Gastrocnemius medialis (tissue), 4 donors: ENCODE measurements at regions not wholly inside any gene's neighbourhood (a gene's known extent, or its start where the extent isn't known, plus 50 kb on each side); places are given as distances from the start of the nearest gene placed in this dataset.
A peak's percentile ranks its signal among the peaks of the same experiment; 100 is the strongest.
"Not testable (repeated sequence)": the region's sequence is repeated elsewhere in the genome, so short reads cannot be mapped to it uniquely, and the experiment has no call there.

ENCODE experiments used
- ATAC-seq, 2 donors: fragments of 150-250 bp; one replicate each; pipeline ENCODE4 v1.9.1; 2016
- DNase-seq, 2 donors: peaks; one replicate each; pipeline ENCODE4 v3.0.0-alpha.2; 2019
- H3K27ac ChIP-seq, 4 donors: fragments of 200-600 bp; sonication (generic); 1 replicate in 1 of 4; 2 replicates in 3 of 4; pipeline ENCODE4 v1.5.1; 2016 to 2018; ENCODE audit warnings: mild to moderate bottlenecking in 2 of 4, moderate library complexity in 1 of 4
- H3K27me3 ChIP-seq, 3 donors: fragments of 200-600 bp; sonication (generic) in 2 of 3; 1 replicate in 1 of 3; 2 replicates in 2 of 3; pipeline versions ENCODE4 v1.5.1 to v1.6.0; 2016 to 2019; ENCODE audit warnings: mild to moderate bottlenecking in 1 of 3, moderate library complexity in 1 of 3
- H3K36me3 ChIP-seq, 2 donors: fragments of 200-600 bp; sonication (generic) in 1 of 2; one replicate each; pipeline ENCODE4 v1.5.1; 2017 to 2018
- H3K4me1 ChIP-seq, 2 donors: fragments of 200-600 bp; sonication (generic) in 1 of 2; one replicate each; pipeline ENCODE4 v1.5.1; 2016 to 2017; ENCODE audit warnings: mild to moderate bottlenecking in 2 of 2
- H3K4me3 ChIP-seq, 4 donors: fragments of 200-600 bp; sonication (generic) in 3 of 4; 1 replicate in 1 of 4; 2 replicates in 3 of 4; pipeline ENCODE4 v1.5.1; 2016 to 2019; ENCODE audit warnings: mild to moderate bottlenecking in 2 of 4
- H3K9me3 ChIP-seq, 3 donors: fragments of 200-600 bp; sonication (generic) in 2 of 3; 1 replicate in 1 of 3; 2 replicates in 2 of 3; pipeline ENCODE4 v1.5.1; 2016 to 2019
- POLR2A ChIP-seq, 2 donors: fragments of 450-650 bp; IDR thresholded peaks; one replicate each; pipeline ENCODE4 v1.6.1; 2017; ENCODE audit warnings: antibody characterized with exemption in 2 of 2, mild to moderate bottlenecking in 2 of 2, moderate library complexity in 2 of 2
- in situ Hi-C, 4 donors: fragments of 200-750 bp; cut with MboI; loops; one replicate each; pipeline versions ENCODE4 v1.15.0 to v1.8.0; 2017; ENCODE audit warnings: low sequenced_read_pairs in 4 of 4
- intact Hi-C: fragments of 100-400 bp; cut with DNase I; formaldehyde crosslinking; loops from one replicate; pipeline ENCODE4 v1.15.1; 2023; ENCODE audit warnings: low total_unique reads
- TF ChIP-seq, protein P1 (sequence below), 5 experiments: fragments of 450-650 bp in 3 of 5; fragments of 200-600 bp in 2 of 5; sonication (generic) in 2 of 5; IDR thresholded peaks in 4 of 5; conservative IDR thresholded peaks in 1 of 5; 1 replicate in 4 of 5; 2 replicates in 1 of 5; pipeline ENCODE4 v1.5.1; 2016 to 2019; ENCODE audit warnings: antibody characterized with exemption in 5 of 5, mild to moderate bottlenecking in 3 of 5, moderate library complexity in 3 of 5

DNA sequence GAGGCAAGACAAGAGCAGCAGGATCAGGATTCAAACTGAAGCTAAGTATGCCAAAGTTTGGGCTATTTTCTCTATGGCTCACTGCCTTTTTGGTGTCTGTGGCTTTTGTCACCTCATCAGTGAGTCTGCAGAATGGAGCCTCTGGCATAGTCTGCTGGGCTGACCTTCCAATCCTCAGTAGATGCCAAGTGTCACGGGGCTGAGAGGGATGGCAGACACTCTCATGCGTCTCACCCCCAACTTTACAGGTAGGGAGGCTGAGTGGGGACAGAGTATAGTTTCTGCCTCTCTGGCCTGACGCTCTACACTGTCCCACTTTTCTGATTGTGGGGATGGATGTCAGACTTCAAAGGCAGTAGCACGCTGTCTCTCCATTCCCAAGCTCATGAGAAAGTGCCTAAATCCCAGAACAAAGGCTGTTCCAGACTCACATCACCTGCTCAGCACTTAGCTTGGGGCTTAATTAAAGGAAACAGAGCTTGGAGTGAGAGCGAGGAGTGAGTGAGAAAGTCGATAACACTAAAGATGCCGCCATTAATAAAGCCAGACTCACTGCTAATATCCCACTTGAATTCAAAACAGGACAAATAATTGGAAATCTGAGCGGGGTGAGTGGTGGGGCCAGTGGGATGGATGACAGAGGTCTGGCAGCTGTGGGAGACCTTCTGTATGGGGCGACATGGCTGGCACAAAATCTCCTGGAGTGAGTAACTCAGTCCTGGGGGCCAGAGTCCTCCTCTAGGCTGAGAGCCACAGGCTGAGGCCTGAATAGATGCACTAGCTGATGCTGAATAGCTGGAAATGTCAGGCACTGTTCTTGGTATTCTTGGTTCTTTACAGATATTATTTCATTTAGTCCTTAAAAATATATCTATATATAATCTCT, 78.4 kb upstream of the MRPS22 start:
- DNase-seq: no peak
- no peak overlapping the region for H3K4me3 ChIP-seq
- H3K27ac ChIP-seq: no peak overlapping the region
- no peaks in the 10 kb centered on the region for H3K9me3 ChIP-seq
- H3K36me3 ChIP-seq: no peaks in the 10 kb centered on the region
- no peaks in the 10 kb centered on the region for H3K4me1 ChIP-seq
- H3K27me3 ChIP-seq: no peaks in the 10 kb centered on the region
- no peak for TF ChIP-seq POLR2A (IDR thresholded peaks at IDR 0.05)
- in situ Hi-C loops (no loop called here), intact Hi-C loops (no loop called here)
- no peak for ATAC-seq

DNA sequence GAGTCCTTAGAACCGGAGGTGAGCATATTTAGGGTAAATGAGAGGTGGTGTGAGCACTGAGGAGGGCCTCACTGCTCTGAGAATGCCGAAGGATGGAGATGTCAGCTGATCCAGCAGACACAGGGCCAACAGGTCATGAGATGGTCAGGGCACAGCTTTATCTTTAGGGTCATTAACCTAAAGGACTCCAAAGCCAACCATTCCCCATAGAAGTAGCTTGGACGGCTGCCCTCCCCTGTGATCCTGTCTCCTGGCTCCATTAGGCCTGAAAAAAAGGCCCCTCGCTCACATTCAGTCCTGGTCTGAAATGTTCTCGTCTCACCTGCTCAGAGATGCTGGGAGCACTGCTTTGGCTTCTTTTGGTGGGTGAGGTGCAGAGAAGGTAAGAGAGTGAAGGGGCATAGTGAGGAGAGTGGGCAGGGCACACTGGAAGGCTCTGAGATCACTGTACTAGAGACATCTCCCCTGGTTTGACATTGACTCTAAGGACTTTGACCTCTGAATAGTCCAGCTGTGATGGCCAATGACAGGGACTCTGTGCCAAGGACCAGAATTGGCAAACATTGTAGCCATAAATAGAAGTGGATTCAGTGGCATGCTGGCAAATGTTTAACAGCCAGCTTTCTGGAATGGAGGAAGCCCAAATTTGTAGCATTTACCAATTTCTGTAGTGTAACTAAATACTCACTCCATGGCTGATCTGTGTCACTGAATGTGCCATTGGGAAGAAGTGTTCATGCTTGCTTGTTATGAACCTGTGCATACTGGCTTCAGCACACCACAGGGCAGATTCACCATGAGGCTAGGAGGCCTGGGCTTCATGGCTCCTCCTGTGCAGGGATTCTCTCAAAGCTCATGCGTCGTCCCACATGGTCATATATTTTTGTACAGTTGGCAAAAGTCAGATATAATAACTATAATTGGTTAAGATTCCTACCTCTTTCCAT, 76.2 kb upstream of the MRPS22 start:
- Histone ChIP-seq H3K4me1 (no peaks in the 10 kb centered on the region), H3K36me3 (no peaks in the 10 kb centered on the region), H3K27ac (no peak overlapping the region), H3K27me3 (no peaks in the 10 kb centered on the region), H3K4me3 (no peak overlapping the region), H3K9me3 (no peaks in the 10 kb centered on the region)
- in situ Hi-C loops: no loop called here
- DNase-seq (no peak), ATAC-seq (peak in 1 of 2 donors; percentile 58)
- TF ChIP-seq, protein P1, sequence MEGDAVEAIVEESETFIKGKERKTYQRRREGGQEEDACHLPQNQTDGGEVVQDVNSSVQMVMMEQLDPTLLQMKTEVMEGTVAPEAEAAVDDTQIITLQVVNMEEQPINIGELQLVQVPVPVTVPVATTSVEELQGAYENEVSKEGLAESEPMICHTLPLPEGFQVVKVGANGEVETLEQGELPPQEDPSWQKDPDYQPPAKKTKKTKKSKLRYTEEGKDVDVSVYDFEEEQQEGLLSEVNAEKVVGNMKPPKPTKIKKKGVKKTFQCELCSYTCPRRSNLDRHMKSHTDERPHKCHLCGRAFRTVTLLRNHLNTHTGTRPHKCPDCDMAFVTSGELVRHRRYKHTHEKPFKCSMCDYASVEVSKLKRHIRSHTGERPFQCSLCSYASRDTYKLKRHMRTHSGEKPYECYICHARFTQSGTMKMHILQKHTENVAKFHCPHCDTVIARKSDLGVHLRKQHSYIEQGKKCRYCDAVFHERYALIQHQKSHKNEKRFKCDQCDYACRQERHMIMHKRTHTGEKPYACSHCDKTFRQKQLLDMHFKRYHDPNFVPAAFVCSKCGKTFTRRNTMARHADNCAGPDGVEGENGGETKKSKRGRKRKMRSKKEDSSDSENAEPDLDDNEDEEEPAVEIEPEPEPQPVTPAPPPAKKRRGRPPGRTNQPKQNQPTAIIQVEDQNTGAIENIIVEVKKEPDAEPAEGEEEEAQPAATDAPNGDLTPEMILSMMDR (IDR thresholded peaks at IDR 0.05 in 4 of 5, conservative IDR thresholded peaks at IDR 0.05 in 1 of 5): no peak
- no peak for TF ChIP-seq POLR2A (IDR thresholded peaks at IDR 0.05)
- intact Hi-C loops: no loop called here

DNA sequence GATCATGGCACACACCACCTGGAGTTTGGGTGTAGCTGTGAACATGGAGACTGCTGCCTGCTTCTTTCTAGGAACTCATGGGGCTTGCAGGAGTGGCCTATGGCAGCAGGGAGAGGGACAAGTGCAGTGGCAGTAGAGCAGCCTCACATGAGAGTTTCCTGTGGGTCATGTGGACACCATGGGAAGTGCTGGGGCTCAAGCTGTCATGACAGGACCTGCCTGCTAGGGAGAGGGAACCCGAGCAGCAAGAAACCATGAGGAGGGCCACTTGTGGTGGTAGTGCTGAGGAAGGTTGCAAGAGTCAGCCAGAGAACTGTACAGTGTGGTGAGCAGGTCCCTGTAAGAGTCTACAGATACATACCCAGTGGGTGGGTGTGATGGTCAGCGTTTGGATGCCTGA, 73.8 kb upstream of the MRPS22 start:
- no peaks in the 10 kb centered on the region for H3K4me1 ChIP-seq
- no peaks in the 10 kb centered on the region for H3K9me3 ChIP-seq
- intact Hi-C loops (no loop called here), in situ Hi-C loops (no loop called here)
- H3K4me3 ChIP-seq: no peak overlapping the region
- DNase-seq (no peak), ATAC-seq (no peak)
- no peaks in the 10 kb centered on the region for H3K27me3 ChIP-seq
- TF ChIP-seq, protein P1 (IDR thresholded peaks at IDR 0.05 in 4 of 5, conservative IDR thresholded peaks at IDR 0.05 in 1 of 5): no peak
- no peak for TF ChIP-seq POLR2A (IDR thresholded peaks at IDR 0.05)
- H3K36me3 ChIP-seq: no peaks in the 10 kb centered on the region
- no peak overlapping the region for H3K27ac ChIP-seq

DNA sequence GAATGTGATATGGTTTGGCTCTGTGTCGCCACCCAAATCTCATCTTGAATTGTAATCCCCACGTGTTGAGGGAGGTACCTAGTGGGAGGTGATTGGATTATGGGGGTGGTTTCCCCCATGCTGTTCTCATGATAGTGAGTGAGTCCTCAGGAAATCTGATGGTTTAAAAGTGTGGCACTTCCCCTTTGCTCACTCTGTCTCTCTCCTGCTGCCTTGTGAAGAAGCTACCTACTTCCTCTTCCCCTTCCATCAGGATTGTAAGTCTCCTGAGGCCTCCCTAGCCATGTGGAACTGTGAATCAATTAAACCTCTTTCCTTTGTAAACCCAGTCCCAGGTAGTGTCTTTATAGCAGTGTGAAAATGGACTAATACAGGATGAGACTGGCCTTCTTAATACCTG, 73.2 kb upstream of the MRPS22 start:
- H3K27me3 ChIP-seq, H3K9me3 ChIP-seq, in situ Hi-C loops, intact Hi-C loops, H3K36me3 ChIP-seq, H3K4me3 ChIP-seq, DNase-seq, H3K4me1 ChIP-seq, ATAC-seq, H3K27ac ChIP-seq: not testable (repeated sequence)

DNA sequence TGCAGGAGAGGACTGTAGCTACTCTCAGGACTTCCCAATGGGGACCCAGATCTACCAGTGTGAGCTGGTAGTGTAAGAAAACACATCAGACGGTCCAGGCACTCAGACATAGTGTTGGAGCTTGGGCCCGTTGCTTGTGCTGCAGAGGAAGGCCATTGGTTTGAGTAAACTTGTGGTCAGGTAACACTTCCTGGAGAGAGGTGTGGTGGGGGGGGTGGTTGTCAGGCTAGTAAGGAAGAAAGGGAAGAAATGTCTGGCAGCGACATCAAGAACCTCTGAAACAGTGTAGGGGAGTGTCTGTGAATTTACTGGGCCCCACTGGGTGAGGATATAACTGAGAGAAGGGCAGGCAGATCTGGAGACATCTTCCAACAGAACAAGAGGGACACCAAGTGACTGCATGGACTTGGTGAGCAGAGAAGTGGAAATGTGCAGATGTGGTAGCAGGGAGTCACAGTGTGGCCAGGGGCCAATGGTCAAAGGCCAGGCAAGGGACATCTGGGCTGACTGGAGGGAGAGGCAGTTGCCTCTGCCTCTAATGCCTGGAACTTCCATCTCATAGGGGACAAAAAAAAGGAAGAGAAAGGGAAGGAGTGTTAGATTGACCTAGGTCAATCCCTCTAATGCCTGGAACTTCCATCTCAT, 63.7 kb upstream of the MRPS22 start:
- H3K27me3 ChIP-seq: no peaks in the 10 kb centered on the region
- no peak for ATAC-seq

More for the DNA sequence above, 63.7 kb upstream of the MRPS22 start:
- H3K27ac ChIP-seq: no peak overlapping the region
- H3K9me3 ChIP-seq: no peaks in the 10 kb centered on the region
- DNase-seq: no peak
- H3K4me1 ChIP-seq: no peaks in the 10 kb centered on the region
- TF ChIP-seq, protein P1 (IDR thresholded peaks at IDR 0.05 in 4 of 5, conservative IDR thresholded peaks at IDR 0.05 in 1 of 5): no peak
- no peak for TF ChIP-seq POLR2A (IDR thresholded peaks at IDR 0.05)
- in situ Hi-C loops (no loop called here), intact Hi-C loops (no loop called here)
- H3K36me3 ChIP-seq: no peaks in the 10 kb centered on the region
- no peak overlapping the region for H3K4me3 ChIP-seq
